ENCODE measurements at regions not wholly inside any gene's neighbourhood (a gene's known extent, or its start where the extent isn't known, plus 50 kb on each side); places are given as distances from the start of the nearest gene placed in this dataset.

DNA sequence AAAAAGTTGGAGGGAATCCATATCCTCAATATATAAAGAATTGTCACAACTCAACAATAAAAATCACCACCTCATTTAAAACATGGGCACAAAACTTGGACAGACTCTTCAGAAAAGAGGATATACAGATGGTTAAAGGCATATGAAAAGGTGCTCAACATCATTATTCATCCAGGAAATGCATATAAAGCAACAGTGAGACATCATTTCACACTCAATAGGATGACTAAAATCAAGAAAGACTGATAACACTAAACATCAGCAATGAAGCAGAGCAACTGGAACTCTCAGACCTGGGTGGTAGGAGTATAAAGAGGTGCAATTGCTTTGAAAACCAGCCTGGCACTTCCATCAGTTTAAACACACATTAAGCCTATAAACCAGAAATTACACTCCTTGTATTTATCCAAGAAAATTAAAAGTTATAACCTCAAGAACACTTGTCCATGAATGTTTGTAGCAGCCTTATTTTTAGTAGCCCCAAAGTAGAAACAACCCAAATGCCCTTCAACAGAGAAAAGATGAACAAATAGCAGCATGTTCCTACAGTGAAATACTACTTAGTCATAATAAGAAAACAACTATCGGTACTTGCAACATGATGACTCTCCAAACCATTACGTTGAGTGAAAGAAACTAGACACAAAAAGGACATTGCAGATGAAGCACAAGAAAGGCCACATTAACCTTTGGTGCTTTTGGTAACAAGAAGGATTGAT is 79.1 kb upstream of the TANC1 start:
- intact Hi-C loops (cut with micrococcal nuclease) = no loop called here
- no peak for TF ChIP-seq CBX3 (IDR thresholded peaks at IDR 0.05; ENCODE audit: low read depth)
- no peak for TF ChIP-seq YY1 (IDR thresholded peaks at IDR 0.05; ENCODE audit: extremely low read depth, insufficient replicate concordance, low read depth, low read length)
- no peak for TF ChIP-seq EZH2 (IDR thresholded peaks at IDR 0.05)
- TF ChIP-seq, protein P1, sequence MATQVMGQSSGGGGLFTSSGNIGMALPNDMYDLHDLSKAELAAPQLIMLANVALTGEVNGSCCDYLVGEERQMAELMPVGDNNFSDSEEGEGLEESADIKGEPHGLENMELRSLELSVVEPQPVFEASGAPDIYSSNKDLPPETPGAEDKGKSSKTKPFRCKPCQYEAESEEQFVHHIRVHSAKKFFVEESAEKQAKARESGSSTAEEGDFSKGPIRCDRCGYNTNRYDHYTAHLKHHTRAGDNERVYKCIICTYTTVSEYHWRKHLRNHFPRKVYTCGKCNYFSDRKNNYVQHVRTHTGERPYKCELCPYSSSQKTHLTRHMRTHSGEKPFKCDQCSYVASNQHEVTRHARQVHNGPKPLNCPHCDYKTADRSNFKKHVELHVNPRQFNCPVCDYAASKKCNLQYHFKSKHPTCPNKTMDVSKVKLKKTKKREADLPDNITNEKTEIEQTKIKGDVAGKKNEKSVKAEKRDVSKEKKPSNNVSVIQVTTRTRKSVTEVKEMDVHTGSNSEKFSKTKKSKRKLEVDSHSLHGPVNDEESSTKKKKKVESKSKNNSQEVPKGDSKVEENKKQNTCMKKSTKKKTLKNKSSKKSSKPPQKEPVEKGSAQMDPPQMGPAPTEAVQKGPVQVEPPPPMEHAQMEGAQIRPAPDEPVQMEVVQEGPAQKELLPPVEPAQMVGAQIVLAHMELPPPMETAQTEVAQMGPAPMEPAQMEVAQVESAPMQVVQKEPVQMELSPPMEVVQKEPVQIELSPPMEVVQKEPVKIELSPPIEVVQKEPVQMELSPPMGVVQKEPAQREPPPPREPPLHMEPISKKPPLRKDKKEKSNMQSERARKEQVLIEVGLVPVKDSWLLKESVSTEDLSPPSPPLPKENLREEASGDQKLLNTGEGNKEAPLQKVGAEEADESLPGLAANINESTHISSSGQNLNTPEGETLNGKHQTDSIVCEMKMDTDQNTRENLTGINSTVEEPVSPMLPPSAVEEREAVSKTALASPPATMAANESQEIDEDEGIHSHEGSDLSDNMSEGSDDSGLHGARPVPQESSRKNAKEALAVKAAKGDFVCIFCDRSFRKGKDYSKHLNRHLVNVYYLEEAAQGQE (IDR thresholded peaks at IDR 0.05; ENCODE audit: low read depth) = no peak
- no peak for TF ChIP-seq EZH2phosphoT487 (IDR thresholded peaks at IDR 0.05; ENCODE audit: borderline replicate concordance)
- no peak for TF ChIP-seq CTCF (IDR thresholded peaks at IDR 0.05 in 2 of 3, conservative IDR thresholded peaks at IDR 0.05 in 1 of 3; ENCODE audit: borderline replicate concordance in 1 of 3, insufficient read depth in 1 of 3, low read depth in 2 of 3, low read length in 2 of 3)
- no peak for TF ChIP-seq FOSL1 (IDR thresholded peaks at IDR 0.05; ENCODE audit: low read depth)
- TF ChIP-seq POLR2A (IDR thresholded peaks at IDR 0.05; ENCODE audit: borderline replicate concordance, extremely low read depth, insufficient read depth, insufficient read length) = no peak
- TF ChIP-seq ZNF274 (IDR thresholded peaks at IDR 0.05; ENCODE audit: low read depth, low read length) = no peak
- no peak for TF ChIP-seq CEBPB (IDR thresholded peaks at IDR 0.05; ENCODE audit: low read depth)
- no peak for TF ChIP-seq SRF (IDR thresholded peaks at IDR 0.05; ENCODE audit: low read depth)
- no peak overlapping the region for H3K27ac ChIP-seq (ENCODE audit: low read depth, low read length)
- H3K9ac ChIP-seq (ENCODE audit: low read length) = no peak overlapping the region
- CTCF ChIA-PET = no interaction called here
- BruUV-seq (replicated peaks) = no TSS peak
- RAD21 ChIA-PET (ENCODE audit: low non-redundant PET in 1 of 2, low total read pairs in 2 of 2, uncharacterized antibody in 2 of 2, unreplicated experiment in 2 of 2) = no interaction called here
- POLR2A ChIA-PET = no interaction called here
- no peak for ATAC-seq
- H3K4me2 ChIP-seq (ENCODE audit: low read length) = no peak overlapping the region
- H3K79me2 ChIP-seq (ENCODE audit: insufficient read depth, low read length) = no peaks in the 10 kb centered on the region
- no peaks in the 10 kb centered on the region for H3K27me3 ChIP-seq (ENCODE audit: insufficient read depth, low read length)
- H3K4me3 ChIP-seq (replicated peaks in 1 of 2; ENCODE audit: low read depth in 1 of 2, low read length in 2 of 2) = no peak overlapping the region
- H4K20me1 ChIP-seq (ENCODE audit: insufficient read depth) = no peaks in the 10 kb centered on the region
- no peaks in the 10 kb centered on the region for H3K9me2 ChIP-seq (ENCODE audit: insufficient read depth)
- no peaks in the 10 kb centered on the region for H3K36me3 ChIP-seq (ENCODE audit: control insufficient read depth in 1 of 2, insufficient read depth in 2 of 2, low read length in 2 of 2)
- no peak overlapping the region for H2AFZ ChIP-seq (ENCODE audit: low read depth, low read length, poor library complexity, severe bottlenecking)
- H3K9me3 ChIP-seq (ENCODE audit: control insufficient read depth in 1 of 2, insufficient read depth in 1 of 2, low read depth in 1 of 2, low read length in 2 of 2) = no peaks in the 10 kb centered on the region
- DNase-seq (ENCODE audit: low read depth, low spot score) = no peak
- H3K4me1 ChIP-seq (ENCODE audit: control insufficient read depth in 1 of 2, insufficient read depth in 2 of 2, low read length in 2 of 2) = peaks cover 0 to 14% of the 10 kb centered on the region in 2 experiments; a peak in 2 of 4 replicates
